ENCODE measurements at regions not wholly inside any gene's neighbourhood (a gene's known extent, or its start where the extent isn't known, plus 50 kb on each side); places are given as distances from the start of the nearest gene placed in this dataset.

- no peak for TF ChIP-seq CTCF (IDR thresholded peaks at IDR 0.05)
- Mint-ChIP-seq H3K36me3 (no peaks in the 10 kb centered on the region), H3K27ac (no peak overlapping the region), H3K27me3 (ENCODE audit: low read depth in 3 of 3) (peaks cover 0 to 4% (median 1%) of the 10 kb centered on the region in 3 donors), H3K9me3 (peaks cover 0 to 13% (median 5%) of the 10 kb centered on the region in 7 donors), H3K4me3 (no peak overlapping the region), H3K4me1 (no peaks in the 10 kb centered on the region)
- no peak overlapping the region for H3K4me2 ChIP-seq (replicated peaks; ENCODE audit: extremely low read depth, low read length, poor library complexity, severe bottlenecking)
- H3K9me3 ChIP-seq (replicated peaks in 1 of 2; ENCODE audit: control insufficient read depth in 1 of 2, insufficient read depth in 1 of 2, low read length in 2 of 2) = peaks cover 9 to 11% of the 10 kb centered on the region in 2 donors
- no peaks in the 10 kb centered on the region for H3K79me2 ChIP-seq (ENCODE audit: insufficient read depth, low read length)
- no peaks in the 10 kb centered on the region for H4K20me1 ChIP-seq (ENCODE audit: insufficient read depth, low read length)
- 88% methylated on average over 7 of the region's 7 CpGs for WGBS (ENCODE audit: insufficient coverage)
- intact Hi-C loops (cut with micrococcal nuclease) = no loop called here
- no peak overlapping the region for H2AFZ ChIP-seq (ENCODE audit: insufficient read depth, low read depth, low read length, poor library complexity, severe bottlenecking)
- no peaks in the 10 kb centered on the region for H3K27me3 ChIP-seq (ENCODE audit: control insufficient read depth in 2 of 2, insufficient read depth in 2 of 2, low read length in 2 of 2)
- no peak overlapping the region for H3K27ac ChIP-seq (ENCODE audit: low read depth in 1 of 2, low read length in 2 of 2)
- H3K36me3 ChIP-seq (replicated peaks in 1 of 2; ENCODE audit: control insufficient read depth in 1 of 2, insufficient read depth in 2 of 2, low read length in 2 of 2) = no peaks in the 10 kb centered on the region
- no peak overlapping the region for H3K9ac ChIP-seq (ENCODE audit: insufficient read depth, low read length, poor library complexity, severe bottlenecking)
- no peak overlapping the region for H3K4me3 ChIP-seq (replicated peaks in 1 of 3; ENCODE audit: low read depth in 2 of 3, low read length in 3 of 3)
- H3K4me1 ChIP-seq (ENCODE audit: control insufficient read depth in 1 of 2, insufficient read depth in 2 of 2, low read length in 2 of 2) = no peaks in the 10 kb centered on the region
- no peak for DNase-seq
Observed at GRCh38 chr4:187073820-187074219, 350.2 kb upstream of the FAT1 start.

GRCh38 chr4:187075514-187075913, 351.9 kb upstream of the FAT1 start:
- intact Hi-C loops (cut with micrococcal nuclease) = no loop called here
- no peak overlapping the region for H2AFZ ChIP-seq (ENCODE audit: insufficient read depth, low read depth, low read length, poor library complexity, severe bottlenecking)
- no CpG with 5 or more reads among the region's 4 CpGs for WGBS (ENCODE audit: insufficient coverage)

More at GRCh38 chr4:187075514-187075913, 351.9 kb upstream of the FAT1 start:
- Mint-ChIP-seq H3K27me3 (ENCODE audit: low read depth in 3 of 3) (peaks cover 0 to 4% (median 1%) of the 10 kb centered on the region in 3 donors), H3K36me3 (no peaks in the 10 kb centered on the region), H3K27ac (no peak overlapping the region), H3K4me3 (no peak overlapping the region), H3K4me1 (no peaks in the 10 kb centered on the region), H3K9me3 (peaks cover 0 to 10% (median 4%) of the 10 kb centered on the region in 7 donors)
- H3K27ac ChIP-seq (ENCODE audit: low read depth in 1 of 2, low read length in 2 of 2) = no peak overlapping the region
- no peaks in the 10 kb centered on the region for H3K4me1 ChIP-seq (ENCODE audit: control insufficient read depth in 1 of 2, insufficient read depth in 2 of 2, low read length in 2 of 2)
- DNase-seq = no peak
- no peaks in the 10 kb centered on the region for H4K20me1 ChIP-seq (ENCODE audit: insufficient read depth, low read length)
- H3K9me3 ChIP-seq (replicated peaks in 1 of 2; ENCODE audit: control insufficient read depth in 1 of 2, insufficient read depth in 1 of 2, low read length in 2 of 2) = peaks cover 4 to 6% of the 10 kb centered on the region in 2 donors
- TF ChIP-seq CTCF (IDR thresholded peaks at IDR 0.05) = no peak
- H3K4me2 ChIP-seq (replicated peaks; ENCODE audit: extremely low read depth, low read length, poor library complexity, severe bottlenecking) = no peak overlapping the region
- H3K9ac ChIP-seq (ENCODE audit: insufficient read depth, low read length, poor library complexity, severe bottlenecking) = no peak overlapping the region
- no peaks in the 10 kb centered on the region for H3K36me3 ChIP-seq (replicated peaks in 1 of 2; ENCODE audit: control insufficient read depth in 1 of 2, insufficient read depth in 2 of 2, low read length in 2 of 2)
- no peaks in the 10 kb centered on the region for H3K27me3 ChIP-seq (ENCODE audit: control insufficient read depth in 2 of 2, insufficient read depth in 2 of 2, low read length in 2 of 2)
- H3K4me3 ChIP-seq (replicated peaks in 1 of 3; ENCODE audit: low read depth in 2 of 3, low read length in 3 of 3) = no peak overlapping the region
- no peaks in the 10 kb centered on the region for H3K79me2 ChIP-seq (ENCODE audit: insufficient read depth, low read length)
